G401 (cell line): ENCODE measurements at regions not wholly inside any gene's neighbourhood (a gene's known extent, or its start where the extent isn't known, plus 50 kb on each side); places are given as distances from the start of the nearest gene placed in this dataset.
"Not testable (repeated sequence)": the region's sequence is repeated elsewhere in the genome, so short reads cannot be mapped to it uniquely, and the experiment has no call there.

Experiments
- DNase-seq: peaks from one replicate; pipeline ENCODE4 v3.0.0-alpha.2; 2015; ENCODE audit warnings: low spot score
- in situ Hi-C: cut with HindIII; loops from 2 replicates; pipeline ENCODE4 v1.10.0; 2016; ENCODE audit warnings: low sequenced_read_pairs, mixed read lengths

DNA sequence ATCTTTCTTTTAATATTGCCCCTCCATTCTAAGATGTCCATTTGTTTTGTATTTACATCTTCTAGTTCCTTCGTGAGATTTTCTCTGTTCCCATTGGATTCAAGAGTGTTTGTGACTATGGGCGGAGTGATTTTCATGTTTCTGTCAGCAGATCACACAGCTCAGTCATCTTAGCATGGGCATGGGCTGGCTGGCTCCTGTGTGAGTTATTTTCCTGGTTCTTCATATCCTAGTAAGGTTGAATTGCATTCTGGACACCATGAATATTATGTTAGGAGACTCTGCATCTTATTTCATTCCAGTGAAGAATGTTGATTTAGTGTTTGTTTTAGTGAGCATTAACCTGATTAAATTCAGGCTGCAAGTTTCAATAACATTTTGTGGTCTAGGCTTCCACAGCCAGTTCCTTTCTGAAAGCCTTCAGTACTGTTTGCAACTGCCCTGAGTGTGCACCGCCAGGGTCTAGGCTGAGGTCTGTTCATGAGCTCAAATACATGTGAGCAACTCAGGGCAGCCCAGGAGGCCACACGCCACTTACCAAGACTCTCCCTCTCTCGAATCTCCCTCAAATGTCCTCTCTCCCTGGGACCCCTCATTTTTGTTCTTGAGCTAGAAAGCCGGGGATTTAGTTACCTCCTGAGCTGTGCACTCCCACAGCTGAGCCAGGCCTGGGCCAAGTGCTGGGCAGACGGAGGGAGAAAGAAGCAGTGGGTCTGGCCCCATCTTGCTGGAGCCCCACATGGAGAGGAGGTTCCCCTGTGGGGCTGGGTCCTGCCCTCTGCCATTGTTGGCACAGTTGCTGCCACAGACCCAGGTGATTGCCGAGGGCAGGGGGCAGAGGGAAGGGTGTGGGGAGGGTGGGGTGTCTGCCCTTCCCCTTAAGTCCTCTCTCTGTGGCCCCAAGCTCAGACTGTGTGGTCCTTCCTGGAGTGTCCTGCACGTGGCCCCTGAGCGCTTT lies 145.9 kb downstream of the RTP5 start:
- no peak for DNase-seq
- in situ Hi-C loops, result no loop called here

DNA sequence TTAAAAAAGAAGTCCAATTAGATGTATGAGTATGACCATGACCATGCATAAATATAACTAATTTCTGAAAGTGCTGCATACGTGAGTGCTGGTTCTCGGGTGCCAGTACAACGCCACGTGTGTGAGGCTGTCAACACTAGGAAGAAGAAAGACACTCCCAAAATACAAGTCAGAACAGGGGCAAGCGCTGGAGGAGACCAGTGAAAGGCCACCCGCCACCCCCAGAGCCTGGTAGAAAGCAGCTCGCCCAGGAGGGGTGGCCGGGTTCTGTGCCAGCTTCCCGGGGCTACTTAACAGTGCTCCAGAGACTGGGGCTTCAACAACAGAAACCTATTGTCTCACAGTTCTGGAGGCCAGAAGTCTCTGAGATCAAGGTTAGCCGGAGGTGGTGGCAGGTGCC lies 147.6 kb downstream of the RTP5 start:
- in situ Hi-C loops, result no loop called here
- DNase-seq, result no peak

DNA sequence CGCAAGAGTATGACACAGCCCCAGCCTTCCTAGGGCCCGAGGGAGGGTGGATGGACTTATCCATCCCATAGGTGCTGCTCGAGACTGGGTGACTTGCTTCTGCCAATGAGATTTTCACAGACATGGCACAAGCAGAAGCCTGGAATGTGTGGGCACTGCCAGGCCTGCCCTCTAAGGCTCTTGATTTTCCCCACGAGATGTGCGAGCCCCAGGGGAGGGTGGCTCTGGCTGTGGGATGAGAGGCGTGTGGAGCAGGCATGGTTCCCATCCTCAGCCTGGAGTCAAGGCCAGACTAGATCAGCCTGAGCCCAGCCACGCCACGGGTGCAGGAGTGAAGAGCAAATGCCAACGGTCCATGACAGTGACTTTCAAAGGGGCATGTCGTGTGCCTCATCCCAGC lies 148.9 kb downstream of the RTP5 start:
- in situ Hi-C loops, DNase-seq: not testable (repeated sequence)

DNA sequence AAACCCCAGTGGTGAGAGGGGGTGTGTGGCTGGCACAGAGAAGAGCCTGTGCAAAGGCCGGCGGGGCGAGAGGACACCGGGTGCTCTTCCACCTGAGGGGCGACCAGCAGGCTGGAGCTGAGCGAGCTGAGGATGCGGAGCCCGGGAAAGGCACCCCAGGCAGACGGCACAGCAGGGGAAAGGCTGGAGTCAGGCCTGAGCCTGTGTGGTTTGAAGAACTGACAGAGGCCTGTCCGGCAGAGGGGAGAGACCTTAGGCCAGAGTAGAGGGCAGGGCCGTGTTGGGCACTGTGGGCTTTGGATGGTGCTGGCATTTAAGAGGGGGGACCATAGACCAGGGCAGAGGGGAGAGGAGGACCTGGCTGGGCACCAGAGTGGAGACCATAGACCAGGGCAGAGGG lies 149.8 kb downstream of the RTP5 start:
- in situ Hi-C loops, result no loop called here
- DNase-seq, result no peak

DNA sequence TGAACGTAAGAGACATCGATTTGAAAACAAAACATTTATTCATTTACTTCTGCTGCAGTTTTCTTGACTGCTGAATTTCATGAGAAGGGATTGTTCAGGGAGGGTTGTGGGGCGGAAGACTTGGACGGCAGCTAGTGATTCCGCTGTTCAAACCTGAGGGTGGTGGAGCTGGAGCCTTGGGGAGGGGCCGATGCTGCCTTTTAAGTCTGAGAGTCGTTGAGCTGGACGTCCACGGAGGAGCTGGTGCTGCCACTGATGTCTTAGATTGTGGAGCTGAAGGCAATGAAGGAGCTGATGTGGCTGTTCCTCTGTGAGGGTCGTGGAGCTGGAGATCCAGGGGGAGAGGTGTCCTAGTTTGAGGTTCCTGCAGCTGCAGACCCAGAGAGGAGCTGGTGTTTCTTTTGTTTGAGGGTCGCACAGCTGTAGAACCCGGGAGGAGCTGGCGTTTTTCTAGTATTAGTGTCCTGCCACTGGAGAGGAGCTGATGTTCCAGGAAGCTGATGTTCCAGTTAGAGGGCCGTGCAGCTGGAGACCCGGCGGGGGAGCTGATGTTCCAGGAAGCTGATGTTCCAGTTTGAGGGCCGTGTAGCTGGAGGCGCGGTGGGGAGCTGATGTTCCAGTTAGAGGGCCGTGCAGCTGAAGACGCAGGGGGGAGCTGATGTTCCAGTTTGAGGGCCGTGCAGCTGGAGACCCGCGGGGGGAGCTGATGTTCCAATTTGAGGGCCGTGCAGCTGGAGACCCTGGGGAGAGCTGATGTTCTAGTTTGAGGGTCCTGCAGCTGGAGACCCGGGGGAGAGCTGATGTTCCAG lies 150.9 kb downstream of the RTP5 start:
- no peak for DNase-seq
- in situ Hi-C loops, result no loop called here

DNA sequence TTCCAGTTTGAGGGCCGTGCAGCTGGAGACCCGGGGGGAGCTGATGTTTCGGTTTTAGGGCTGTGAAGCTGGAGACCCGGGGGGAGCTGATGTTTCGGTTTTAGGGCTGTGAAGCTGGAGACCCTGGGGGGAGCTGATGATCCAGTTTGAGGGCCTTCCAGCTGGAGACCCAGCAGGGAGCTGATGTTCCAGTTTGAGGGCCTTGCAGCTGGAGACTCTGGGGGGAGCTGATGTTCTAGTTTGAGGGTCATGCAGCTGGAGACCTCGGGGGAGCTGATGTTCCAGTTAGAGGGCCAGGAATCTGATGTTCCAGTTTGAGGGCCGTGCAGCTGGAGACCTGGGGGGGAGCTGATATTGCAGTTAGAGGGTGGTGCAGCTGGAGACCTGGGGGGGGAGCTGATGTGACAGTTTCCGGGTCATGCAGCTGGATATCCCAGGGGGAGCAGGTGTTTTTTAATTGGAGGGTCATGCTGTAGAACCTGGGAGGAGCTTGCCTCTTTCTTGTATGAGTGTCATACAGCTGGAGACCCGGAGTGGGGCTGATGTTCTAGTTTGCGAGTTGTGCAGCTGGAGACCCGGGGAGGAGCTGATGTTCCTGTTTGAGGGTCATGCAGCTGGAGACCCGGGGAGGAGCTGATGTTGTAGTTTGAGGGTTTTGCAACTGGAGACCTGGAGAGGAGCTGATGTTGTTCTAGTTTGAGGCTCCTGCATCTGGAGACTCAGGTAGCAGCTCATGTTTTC lies 153.2 kb downstream of the RTP5 start:
- in situ Hi-C loops, result no loop called here
- no peak for DNase-seq

DNA sequence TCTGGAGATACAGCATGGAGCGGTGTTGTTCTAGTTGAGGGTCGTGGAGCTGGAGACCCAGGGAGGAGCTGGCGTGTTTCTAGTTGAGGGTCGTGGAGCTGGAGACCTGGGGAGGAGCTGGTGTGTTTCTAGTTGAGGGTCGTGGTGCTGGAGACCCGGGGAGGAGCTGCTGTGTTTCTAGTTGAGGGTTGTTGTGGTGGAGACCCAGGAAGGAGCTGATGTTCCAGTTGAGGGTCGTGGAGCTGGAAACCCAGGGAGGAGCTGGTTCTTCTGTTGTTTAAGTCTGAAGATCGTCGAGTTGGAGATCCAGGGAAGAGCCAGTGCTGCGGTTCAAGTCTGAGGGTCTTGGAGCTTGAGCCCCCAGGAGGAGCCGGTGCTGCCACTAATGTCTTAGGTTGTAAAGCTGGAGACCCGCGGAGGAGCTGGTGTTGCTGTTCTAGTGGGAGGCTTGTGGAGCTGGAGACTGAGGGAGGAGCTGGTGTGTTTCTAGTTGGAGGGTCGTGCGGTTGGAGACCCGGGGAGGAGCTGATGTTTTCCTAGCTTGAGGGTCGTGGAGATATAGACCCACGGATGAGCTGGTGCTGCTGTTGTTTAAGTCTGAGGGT lies 155.3 kb downstream of the RTP5 start:
- in situ Hi-C loops, result no loop called here

DNA sequence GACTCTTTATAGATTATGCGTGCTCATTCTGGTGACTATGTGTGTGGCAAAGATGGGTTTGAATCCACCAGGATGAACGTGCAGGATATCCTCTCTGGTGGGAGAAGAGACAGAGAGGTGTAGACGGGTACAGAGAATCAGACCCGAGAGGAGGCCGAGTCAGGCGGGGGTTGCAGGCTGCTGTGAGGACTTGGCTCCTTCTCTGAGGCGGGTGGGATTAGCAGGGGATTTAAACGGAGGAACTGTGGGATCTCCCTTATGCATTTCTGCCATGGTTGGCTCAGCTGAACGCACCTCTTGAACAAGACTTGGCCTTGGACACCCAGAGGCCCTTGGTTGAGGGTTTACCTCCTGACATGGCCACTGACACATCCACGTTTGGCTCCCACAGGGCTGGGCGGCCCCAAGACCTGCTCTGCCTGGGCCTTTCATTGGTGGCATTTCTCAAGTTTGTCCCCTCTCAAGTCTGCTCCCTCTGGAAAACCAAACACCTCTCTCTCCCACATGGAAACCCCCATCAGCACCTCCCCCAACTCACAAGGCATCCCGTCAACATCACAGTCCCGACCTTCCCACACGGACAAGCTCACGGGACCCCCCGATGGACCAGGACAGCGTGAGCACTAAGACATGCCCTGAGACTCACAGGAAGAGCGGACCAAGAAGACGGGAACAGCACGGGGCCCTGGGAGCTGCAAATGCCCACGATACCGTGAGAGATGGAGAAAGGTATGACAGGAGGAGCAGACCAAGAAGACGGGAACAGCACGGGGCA lies 158.3 kb downstream of the RTP5 start:
- DNase-seq, result no peak

More for the DNA sequence above, 155.3 kb downstream of the RTP5 start:
- DNase-seq, result no peak

DNA sequence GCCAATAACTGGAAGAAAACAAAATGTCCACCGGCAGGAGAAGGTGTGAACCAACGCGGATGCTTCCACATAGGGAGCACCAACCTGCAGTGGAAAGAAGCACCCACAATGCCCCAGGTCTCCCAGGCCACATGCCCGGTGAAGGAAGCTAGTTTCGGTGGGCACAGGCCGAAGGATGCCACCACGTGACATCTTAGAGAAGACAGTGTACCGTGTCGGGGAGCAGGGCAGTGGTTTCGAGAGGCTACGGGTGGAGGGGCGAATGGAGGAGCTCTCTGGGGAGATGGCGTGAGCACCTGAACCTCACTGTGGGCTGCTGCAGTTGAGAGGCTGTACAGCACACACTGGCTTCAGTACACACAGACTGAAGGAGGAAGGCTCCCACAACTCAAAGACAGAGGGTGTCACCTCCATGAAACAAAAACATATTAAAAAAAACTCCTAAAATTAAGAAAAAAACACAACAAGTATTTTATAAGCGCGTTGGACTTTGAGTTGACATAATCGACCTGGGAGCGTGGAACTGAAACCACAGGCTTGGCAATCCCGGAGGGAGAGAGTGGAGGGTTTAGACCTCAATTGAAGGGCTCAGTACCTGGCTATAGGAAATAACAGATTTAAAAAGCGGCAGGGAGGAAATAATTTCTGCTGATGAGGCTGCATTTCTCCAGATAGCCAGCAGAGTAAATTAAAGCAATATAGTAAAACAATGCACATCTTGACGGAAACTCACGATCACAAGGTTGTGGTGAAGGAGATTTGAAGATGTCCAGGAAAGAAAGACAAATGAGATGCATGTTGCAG lies 160.1 kb downstream of the RTP5 start:
- no peak for DNase-seq
- in situ Hi-C loops, result no loop called here

More for the DNA sequence above, 158.3 kb downstream of the RTP5 start:
- in situ Hi-C loops, result no loop called here

DNA sequence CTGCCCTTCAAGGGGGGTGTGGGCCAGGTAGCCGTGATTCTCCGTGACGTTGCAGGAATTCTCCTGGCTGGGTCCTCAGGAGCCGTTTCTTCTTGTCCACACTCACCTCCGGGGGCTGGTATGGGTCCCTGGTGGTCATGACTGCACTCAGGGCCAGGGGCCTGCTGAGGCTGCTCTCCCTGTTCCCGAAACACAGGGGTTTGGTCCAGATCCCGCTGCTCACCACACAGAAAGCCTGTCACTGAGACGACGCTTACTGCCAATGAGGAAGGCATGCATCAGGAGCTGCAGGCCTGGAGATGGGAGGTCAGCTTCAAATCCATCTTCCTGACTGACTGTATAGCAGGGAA lies 160.7 kb downstream of the RTP5 start:
- DNase-seq, result no peak
- in situ Hi-C loops, result no loop called here

DNA sequence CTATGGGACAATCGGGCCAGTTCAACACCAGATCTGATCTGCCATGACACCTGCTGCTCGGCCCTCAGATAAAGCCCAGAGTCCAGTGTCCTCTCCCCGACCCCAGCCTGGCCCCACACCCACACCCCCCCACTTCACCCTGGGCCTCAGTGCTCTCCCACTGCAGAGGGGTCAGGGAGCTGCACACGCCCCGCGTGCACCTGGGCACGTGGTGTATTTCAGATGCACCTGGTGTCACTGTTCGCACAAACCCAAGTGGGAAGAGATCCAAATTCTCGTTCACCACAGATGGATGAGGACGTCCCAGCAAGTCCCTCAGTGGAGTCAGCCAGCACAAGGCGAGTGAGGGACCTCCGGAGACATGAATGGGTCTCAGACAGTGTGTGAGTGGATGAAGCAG lies 161.3 kb downstream of the RTP5 start:
- in situ Hi-C loops, result no loop called here
- no peak for DNase-seq

DNA sequence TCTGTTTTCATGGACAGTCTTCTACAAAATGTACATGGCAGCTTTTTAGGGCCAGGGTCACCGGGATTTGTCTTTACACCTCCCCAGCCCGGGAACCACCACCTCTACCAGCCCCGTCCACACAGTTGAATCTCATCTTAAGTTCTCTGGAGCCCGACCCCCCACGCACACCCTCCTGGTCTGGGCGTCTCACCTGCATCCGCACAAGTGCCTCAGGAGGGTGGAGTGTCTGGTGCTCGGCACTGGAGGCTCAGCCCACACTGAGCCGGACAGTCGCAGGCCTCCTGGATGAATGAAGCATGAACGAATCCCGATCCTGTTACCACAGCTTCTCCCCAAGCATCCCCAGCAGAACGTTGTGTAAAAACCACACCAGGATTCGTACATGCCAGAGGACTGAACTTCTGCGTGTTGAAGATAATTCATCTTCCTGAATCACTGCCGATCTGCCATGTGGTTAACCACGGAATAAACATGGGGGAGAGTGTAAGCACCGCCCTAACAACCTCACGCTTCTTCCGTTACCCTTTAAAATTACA lies 162.0 kb downstream of the RTP5 start:
- in situ Hi-C loops, result no loop called here

DNA sequence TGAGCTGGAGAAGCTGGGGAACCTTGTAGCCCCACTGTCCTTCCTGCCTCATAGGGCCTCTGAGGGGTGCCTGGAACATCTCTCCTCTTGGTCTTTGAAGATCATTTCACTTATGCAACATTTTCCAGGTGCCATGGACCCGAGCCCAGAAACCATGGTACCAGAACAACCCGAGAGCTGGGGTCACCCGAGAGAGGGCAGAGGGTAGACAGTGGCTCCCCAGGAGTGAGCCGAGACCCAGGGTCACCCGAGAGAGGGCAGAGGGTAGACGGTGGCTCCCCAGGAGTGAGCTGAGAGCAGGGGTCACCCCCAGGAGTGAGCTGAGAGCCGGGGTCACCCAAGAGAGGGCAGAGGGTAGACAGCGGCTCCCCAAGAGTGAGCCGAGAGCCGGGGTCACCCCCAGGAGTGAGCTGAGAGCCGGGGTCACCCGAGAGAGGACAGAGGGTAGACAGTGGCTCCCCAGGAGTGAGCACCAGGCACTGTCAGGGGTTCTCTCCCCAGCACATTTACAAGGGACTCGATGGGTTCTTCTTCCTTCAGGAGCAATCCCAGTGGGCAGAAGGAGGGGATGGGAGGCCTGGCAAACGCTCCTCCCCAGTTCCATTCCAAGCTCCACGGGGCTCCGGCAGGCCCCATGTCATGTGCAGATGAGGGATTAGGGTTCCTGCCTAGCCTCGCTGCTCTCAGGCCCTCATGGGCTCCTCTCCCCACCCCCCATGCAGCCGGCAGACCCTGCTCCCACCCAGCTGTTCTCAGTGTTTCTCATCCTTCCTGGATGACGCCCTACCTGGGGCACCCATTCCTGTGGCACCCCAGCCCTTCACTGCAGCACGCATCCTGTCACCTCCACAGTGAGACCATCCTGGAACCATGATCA lies 163.5 kb downstream of the RTP5 start:
- DNase-seq, result no peak
- in situ Hi-C loops, result no loop called here

More for the DNA sequence above, 162.0 kb downstream of the RTP5 start:
- no peak for DNase-seq

DNA sequence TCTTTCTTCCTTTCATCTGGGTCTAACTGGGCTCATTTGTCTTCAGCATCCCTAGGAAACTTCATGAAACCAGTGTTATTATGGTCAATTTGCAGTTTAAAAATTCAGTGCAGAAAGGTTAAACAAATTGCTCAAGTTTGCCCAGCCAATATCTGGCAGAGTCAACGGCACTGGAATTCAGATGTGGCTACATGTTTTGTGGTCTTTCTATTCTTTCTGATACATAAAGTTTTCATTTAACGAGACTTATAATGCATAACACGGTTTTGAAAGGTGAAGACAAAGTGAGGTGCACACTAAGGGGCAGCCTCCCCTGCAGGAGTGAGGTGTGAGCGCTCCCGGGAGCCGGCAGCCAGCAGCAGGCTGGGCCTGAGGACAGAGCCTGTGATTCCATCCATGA lies 164.6 kb downstream of the RTP5 start:
- no peak for DNase-seq
- in situ Hi-C loops, result no loop called here

DNA sequence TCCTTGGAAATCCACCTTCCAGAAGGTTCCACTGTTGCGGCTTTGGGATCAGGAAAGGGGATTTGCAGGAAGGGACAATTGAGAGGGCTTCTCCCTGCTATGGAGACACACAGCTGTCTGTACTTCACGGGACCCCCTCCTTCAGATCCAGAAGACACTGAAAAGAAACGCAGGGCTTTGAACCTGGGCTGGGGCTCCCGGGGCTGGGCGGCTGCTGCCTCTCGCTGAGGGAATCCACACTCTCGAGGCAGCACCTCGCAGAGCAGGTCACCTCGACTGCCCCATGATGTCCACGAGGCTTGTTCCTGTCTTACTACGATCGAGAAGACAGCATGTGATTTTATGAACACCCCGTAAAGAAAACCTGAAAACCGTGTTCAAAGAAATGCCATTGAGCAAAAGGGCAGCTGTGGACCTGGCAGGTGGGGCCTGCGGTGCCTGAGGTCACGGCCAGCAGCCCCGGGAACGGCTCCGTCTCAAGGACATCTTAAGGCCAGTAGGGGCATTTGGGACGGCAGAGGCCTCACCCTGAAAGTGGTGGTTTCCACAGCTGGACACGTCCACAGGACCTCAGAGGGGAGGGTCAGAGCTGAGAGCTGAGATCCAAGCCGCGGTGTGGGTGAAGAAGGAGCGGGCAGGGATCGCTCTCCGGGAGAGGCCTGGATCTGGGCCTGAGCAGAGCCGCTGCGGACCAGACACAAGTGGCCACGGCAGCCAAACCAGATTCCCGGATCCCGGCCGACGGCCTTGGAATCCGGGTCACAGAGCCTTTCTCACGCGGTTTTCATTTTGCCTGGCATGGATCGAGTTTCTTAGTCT lies 165.7 kb downstream of the RTP5 start:
- no peak for DNase-seq
- in situ Hi-C loops, result no loop called here
